Stimulated activated CD4-positive, alpha-beta T cell treated with anti-CD3 and anti-CD28 coated beads, Interleukin-12 subunit alpha, Interleukin-12 subunit beta, amount 100 ng/mL, for 48 hours (primary cell): ENCODE measurements at regions not wholly inside any gene's neighbourhood (a gene's known extent, or its start where the extent isn't known, plus 50 kb on each side); places are given as distances from the start of the nearest gene placed in this dataset.

Experiments used
- DNase-seq, 3 donors: peaks; one replicate each; pipeline ENCODE4 v3.0.0-alpha.2; 2020; ENCODE audit warnings: low read depth in 2 of 3, low spot score in 1 of 3

DNA sequence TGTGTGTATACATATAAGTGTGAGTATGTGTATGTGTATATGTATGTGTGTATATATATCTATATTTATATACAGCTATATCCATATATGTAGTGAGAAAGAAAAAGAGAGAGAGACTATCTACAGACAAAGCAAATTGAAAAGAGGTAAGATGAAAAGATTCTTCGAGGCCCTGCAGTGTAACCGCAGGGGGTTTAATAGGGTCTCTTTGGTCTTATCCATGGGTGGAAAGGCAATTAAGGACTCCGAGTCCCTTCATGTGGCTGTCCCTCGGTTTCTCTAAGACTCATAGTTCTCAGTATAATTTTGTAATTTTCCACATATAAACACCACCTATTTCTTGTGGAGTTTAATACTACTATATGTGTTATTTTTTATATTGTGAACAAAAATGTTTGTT, 50.6 kb upstream of the JAZF1 start:
- DNase-seq = no peak

DNA sequence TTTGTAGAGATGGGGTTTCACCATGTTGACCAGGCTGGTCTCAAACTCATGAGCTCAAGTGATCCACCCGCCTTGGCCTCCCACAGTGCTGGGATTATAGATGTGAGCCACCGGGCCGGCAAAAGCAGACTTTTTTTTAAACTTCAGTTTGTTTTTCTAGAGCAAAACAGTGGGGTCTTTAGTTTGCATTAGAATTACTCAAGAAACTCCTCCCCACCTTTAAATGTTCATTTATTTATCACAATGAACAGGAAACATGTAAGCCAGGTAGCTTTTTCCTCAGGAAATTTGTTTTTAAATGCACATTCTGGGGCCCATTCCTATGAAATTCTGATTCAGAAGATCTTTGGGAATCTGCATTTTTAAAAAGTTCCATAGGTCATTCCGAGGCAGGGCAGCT, 56.0 kb upstream of the JAZF1 start:
- no peak for DNase-seq

DNA sequence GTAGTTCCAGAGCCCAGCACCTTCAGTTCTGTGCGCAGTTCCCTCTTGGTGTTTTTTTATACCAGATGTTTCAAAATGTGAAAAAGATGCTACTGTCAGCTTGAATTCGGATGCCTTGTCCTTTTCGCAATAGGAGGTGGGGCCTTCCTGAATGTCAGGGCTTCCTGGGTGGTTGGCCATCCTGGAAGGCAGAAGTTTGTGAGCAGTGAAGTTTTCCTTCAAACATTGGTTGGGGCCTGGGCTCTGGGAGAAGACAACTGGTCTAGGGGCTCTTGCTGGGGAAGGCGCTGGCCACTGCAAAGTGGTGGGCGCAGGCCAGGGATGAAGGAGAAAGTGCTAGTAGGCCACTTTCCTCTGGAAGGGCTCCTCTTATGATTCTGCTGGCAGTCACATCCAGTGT, 56.8 kb upstream of the JAZF1 start:
- DNase-seq = no peak

DNA sequence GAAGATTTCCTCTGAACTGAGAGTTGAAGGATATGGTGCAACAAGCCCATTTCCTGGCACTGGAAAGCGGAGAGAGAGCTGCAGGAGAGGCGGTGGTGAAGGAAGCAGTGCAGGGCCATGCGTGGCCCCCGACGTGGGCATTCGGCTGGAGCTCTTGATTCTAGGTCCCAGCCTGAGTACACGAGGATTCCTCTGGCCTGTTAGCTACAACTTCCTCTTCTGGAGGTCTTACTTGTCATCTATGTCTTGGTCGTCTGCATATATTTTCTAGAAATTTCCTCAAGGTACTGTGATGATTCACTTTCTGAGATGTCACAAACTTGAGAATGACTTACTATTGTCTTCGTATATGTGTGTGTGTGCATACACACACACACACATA, 59.2 kb upstream of the JAZF1 start:
- DNase-seq = peak in 1 of 3 donors; percentile 2

DNA sequence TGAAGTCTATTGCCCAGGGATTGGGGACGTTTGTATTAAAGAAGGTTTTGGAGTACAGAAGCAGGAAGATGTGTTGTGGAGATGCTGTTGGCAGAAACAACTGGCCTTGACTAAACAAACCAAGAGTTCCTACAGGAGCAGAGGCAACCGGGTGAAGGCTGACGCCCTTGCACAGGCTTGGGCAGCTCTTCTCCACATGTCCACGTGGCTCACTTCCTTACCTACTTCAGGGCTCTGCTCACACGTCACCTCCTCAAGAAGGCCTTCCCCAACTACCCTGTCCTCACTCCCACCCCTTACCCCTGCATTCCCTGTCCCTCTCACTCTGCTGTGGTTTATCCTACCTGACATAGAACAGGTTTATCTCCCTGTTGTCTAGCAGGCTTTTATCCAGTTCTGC, 59.9 kb upstream of the JAZF1 start:
- DNase-seq = no peak

DNA sequence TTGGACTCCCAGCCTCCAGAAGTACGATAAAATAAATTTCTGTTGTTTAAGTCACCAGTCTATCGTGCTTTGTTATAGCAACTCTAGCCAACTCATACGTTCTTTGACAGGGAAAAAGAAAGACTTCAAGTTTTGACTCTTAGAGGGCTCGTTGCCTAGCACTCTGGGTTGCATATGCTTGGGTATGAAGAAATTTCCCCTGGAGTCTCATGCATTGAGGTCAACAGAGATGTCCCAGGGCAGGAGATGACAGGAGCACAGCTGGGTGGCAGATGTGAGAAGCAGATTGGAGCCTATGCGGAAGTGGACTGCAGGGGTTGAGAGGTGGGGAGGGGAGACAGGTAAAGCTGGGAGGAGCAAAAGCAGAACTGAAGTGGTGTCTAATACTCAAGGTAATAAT, 63.3 kb upstream of the JAZF1 start:
- no peak for DNase-seq

DNA sequence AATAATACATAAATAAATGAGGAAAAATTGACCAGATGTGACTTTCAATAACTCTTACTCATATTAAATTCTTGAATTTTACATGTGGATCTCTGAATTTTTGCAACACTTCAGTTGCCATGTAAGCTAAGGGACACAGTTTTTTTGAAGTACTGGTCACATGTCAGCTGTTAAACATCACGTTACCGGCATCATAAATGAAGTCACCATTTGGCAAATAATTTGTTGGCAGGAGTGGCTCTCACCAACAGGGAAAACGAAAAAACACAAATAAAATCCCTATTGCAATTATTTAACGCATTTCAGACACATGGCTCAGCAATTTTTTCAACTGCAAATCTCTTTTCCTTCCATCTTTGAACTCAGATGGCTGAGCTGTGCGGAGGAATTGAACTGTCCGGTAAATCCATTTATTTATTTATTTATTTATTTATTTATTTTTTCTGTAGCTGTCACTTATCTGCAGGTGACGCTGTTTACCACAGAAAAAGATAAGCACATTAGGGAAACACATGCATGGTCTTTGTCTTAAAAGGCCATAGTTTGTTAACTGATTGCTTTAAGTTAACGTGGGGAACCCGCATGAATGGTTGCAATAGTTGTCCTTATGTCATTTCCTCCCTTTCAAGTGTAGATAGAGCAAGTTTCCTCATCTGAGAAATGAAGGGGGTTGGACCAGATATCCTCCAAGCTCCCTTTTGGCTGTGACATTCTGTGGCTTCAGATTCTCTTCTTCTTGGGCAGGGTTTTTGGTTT, 64.7 kb upstream of the JAZF1 start:
- DNase-seq = no peak

DNA sequence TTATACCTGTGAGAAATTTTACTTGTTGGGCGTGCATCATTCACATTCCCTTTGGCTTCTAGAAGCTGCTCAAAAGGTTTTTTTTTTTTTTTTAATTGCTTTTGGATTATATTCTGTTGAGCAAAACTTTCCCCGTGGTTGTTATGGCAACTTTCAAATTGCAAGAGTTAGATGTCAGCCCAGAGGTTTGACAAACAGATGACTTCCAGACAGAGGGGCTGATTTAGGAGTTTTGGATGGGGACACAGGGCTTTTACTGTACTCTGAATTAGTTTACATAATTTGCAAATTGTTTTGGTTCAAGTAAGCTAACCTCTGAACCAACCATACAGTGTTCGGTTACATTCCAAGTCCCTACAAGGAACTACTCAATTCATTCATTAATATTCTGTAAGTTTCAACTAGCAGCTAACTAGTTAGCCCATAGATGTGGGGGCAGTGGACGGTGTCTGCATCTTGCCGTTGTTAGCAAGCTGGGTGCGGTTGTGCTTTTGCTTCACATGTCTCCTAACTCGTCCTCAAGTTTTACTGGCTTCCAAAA, 66.4 kb upstream of the JAZF1 start:
- DNase-seq = no peak

DNA sequence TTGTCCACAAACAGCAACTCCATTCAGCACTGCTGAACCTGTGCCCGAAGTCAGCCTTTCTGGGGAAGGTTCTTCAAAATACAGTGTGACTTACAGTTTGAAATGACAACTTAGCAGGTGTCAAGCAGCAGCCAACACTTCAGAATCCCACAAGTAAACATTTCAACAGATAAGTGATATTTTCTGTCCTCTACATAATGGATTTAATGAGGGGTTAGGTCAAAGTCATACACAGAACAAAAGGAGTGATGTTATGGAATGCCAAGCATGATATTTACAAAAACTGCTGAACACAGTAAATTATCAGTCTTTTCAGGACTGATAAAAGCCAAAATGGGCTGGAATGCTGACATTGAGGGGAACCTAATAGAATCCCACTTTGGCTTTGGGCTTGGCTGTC, 77.6 kb upstream of the JAZF1 start:
- no peak for DNase-seq

DNA sequence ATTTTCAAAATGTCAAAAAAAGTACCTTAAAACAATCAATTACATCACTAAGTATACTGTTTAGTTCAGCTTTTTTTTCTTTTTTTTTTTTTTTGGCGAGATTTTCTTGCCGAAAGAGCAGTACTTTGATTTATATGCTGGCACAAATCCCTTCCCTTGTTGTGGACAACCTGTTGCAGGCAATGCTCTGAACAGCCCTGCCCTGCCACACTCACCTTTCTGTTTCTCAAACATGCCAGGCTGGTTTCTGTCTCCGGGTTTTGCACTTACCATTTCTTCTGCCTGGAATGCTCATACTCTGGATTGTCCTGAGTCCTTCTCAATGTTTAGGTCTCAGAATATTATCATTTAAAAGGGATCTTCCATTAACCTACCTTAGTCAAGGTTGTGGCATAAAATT, 80.4 kb upstream of the JAZF1 start:
- no peak for DNase-seq

DNA sequence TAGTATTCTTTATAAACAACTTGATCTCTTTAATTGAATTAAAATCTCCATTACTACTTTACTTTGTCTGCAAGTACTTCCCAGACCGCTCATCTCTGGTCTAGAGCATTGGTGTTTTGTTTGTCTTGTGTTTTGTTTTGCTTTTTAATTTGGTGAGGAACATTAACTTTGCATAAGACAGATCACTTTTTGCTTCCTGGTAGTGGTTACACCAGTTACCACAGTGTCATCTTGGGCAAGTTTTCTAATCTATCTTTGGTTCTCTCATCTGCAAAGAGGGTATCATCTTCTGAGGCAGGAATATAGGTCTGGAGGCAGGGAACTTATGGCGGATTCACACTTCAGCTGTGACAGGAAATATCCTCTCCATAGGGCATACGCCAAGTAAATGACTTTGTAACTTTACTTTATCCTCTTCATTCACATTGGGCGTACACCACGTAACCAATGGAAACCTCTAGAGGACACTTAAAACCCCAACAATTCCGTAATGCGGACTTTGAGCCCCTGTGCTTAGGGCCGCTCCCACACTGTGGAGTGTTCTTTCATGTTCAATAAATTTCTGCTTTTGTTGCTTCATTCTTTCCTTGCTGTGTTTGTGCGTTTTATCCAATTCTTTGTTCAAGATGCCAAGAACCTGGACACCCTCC, 83.2 kb upstream of the JAZF1 start:
- no peak for DNase-seq

DNA sequence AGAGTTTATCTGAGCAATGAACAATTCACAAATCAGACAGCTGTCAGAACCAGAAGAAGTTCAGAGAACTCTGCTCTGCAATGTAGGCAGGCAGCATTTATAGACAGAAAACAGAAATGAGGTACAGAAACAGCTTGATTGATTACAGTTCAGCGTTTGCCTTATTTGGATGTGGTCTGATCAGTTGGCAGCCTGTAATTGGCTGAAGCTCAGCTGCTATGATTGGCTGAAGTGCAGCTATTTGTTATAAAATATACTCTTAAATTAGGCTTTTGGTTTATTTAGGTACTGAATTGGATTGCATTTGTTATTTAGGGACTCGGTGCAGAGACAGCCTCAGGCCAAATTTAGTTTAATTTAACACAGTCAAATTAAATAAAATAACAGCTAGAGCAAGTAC, 85.8 kb upstream of the JAZF1 start:
- DNase-seq = no peak

DNA sequence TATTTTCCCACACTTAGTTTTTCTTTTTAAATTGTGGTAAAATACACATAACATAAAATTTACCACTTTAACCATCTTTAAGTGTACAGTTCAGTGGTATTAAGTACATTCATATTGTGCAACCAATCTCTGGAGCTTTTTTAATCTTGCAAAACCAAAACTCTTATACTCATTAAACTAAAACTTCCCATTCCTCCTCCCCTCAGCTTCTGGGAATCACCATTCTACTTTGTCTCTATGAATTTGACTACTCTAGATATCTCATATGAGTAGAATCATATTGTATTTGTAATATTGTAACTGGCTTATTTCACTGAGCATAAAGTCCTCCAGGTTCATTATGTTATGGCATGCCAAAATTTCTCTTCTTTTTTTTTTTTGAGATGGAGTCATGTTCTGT, 86.4 kb upstream of the JAZF1 start:
- no peak for DNase-seq

DNA sequence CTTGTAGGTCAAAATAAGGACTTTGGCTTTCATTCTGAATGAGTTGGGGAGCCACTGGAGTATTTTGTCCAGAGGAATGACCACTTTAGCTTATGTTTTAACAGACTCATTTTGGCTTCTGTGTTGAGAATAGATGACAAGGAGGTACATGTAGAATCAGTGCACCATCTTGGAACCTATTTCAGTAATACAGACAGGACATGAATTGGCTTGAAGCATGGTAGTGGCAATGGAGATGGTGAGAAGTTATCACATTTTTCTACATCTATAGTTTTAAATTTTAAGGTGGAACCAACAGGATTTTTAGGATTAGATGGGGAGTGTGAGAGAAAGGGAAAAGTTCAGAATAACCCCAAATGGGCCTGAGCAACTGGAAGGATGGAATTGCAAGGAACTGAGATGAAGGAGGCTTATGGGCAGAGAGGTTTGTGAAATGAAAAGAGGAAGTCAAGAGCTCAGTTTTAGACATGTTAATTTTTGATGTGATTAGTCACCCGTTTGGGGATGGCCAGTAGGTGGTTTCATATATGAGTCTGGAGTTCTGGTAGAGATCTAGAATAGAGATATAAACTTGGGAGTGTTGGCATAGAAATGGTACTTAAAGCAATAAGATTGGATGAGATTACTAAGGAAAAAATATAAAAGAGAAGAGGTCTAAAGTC, 89.2 kb upstream of the JAZF1 start:
- no peak for DNase-seq

DNA sequence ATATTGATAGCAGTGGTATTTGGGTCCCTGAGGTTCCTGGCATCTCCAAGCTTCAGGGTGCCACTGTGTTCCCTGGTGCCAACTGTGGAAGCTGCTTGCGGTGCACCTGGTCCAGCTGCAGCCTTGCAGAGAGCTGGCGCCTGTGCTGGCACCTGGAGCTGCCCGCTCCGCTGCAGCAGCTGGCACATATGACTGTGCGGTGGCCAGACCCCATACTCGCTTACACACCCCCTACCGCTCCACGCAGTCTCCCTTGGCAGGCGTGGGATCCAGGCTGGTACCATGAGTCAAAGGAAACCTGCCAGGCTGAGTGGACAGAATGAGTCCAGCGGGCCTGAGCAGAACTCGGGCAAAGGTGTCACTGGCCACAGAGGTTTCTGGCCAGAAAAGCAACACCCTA, 89.9 kb upstream of the JAZF1 start:
- DNase-seq = no peak

DNA sequence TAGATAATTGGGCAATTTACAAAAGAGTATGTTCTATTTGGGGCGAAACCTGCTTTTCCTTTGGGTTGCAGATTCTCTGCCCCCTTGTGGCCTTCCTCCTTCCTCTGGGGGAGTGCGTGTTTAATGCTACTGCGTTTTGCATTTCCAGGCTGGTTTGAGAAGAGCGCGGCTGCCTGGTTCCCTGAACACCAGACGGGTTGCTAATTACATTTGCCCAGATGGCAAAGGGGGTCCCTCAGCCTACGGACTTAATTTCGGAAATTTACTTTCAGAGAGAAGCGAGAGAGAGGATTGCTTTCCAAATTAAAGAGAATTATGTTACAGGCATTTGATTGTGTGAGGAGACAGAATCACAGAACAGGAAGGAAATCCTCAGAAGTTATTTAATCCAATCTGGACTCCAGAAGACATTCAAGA, 91.9 kb upstream of the JAZF1 start:
- peak in 1 of 3 donors; percentile 11 for DNase-seq

DNA sequence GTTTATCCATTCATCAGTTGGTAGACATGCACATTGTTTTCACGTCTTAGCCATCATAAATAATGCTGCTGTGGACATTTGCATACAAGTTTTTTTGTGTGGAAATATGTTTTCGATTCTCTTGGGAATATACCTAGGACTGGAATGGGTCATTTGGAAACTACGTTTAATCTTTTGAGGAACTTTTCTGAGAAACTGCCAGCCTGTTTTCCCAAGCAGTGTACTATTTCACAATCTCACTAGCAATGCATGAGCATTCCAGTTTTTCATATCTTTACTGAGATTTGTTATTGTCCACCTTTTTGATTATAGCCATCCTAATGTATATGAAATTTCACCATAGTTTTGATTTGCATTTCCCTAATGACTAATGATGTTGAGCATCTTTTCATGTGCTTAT, 95.7 kb upstream of the JAZF1 start:
- no peak for DNase-seq

DNA sequence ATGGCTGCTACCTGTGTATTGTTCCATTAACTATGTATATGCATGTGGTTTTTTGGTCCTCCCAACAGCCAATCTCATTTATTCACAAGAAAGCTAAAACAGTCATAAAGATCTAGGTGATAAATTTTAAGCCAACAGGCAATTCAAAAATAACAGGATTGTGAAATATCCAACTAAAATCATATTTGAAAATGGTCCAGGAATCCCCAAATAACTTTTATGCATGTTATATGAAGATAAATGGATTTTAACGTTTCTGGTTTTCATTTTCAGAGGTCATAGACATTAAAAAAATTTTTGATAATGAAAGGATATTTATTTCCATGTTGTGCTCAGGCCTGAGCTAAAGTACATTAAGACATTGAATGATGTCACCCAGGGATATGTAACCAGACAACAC, 96.8 kb upstream of the JAZF1 start:
- DNase-seq = no peak

DNA sequence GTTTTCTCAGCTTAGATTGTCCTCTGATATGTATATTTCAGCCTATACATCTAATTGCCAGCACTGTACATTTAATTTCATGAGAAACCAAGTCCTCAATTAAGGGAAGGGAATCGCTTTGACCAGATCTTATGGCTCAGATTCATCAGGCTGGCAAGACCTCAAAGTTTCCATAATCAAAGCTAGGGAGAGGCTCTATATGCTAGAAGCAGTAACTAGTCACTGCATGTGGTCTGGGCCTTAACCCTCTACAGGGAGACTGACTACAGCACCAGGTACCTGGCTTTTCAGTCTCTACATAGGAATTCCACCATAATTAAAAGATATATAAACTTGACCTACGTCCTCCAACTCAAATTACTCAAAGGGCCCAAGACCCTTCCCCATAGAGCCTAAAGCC, 97.4 kb upstream of the JAZF1 start:
- DNase-seq = no peak

DNA sequence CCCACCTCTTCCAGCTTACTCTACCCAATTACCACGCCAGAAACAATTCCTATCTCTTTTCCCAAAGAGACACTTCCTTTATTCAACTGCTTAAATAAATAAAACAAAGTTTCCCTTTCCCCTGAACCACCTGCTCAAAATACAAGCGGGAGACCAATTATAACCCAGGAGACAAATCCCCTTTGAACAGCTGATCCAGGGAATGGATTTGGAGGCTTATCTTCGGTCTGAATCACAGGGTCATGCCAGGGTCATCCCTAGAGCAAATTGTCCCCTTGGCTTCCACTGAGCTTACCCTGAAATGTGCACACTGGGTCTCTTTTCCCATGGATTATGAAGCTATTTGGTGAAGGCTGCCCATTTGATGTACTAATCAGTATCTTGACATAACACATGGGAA, 99.9 kb upstream of the JAZF1 start:
- DNase-seq = no peak

DNA sequence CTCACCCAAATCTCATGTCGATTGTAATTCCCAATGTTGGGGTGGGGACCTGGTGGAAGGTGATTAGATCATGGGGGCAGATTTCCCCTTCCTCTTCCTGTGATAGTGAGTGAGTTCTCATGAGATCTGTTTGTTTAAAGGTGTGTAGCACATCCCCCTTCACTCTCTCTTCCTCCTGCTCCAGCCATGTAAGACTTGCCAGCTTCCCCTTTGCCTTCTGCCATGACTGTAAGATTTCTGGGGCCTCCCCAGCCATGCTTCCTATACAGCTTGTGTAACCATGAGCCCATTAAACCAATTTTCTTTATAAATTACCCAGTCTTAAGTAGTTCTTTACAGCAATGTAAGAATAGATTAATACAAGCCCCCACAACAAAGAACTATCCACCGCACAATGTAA, 109.9 kb upstream of the JAZF1 start:
- DNase-seq = no peak

DNA sequence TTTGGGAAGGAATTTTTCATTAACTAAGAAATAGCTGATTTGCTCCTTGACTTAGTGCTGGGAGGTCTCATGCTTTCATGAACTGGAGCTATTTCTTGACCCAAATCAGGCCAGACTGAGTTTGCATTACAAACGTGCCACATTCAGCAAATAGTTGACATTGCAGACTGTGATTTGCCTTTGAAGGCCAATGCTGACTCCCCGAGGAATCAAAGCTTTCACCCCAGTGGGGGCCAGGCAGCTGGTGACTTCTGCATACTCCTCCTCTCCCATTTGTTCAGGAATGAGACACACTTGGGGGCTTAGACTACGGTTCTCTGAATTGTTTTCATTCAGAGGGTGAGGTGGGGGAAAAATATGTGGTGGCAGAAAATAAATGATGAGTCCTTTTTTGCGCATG, 111.0 kb upstream of the JAZF1 start:
- no peak for DNase-seq
